A673 (cell line): ENCODE measurements at regions not wholly inside any gene's neighbourhood (a gene's known extent, or its start where the extent isn't known, plus 50 kb on each side); places are given as distances from the start of the nearest gene placed in this dataset.

Experiments
- EZH2 ChIP-seq: fragments of 200-600 bp; sonication (generic); IDR thresholded peaks from 2 replicates; pipeline ENCODE4 v1.6.1; 2017; ENCODE audit warnings: borderline replicate concordance, low read depth, mild to moderate bottlenecking, mixed read lengths, antibody characterized with exemption, low read length; ENCODE audit not compliant: poor library complexity, severe bottlenecking
- TF ChIP-seq, protein P1 (sequence below): fragments of 300-800, 200-600 bp; sonication (generic); conservative IDR thresholded peaks from 2 replicates; pipeline ENCODE4 v1.5.1; 2017; ENCODE audit warnings: low read depth, mild to moderate bottlenecking, antibody characterized with exemption, low read length, moderate library complexity, mixed read lengths

- no peak for TF ChIP-seq EZH2
- TF ChIP-seq, protein P1, sequence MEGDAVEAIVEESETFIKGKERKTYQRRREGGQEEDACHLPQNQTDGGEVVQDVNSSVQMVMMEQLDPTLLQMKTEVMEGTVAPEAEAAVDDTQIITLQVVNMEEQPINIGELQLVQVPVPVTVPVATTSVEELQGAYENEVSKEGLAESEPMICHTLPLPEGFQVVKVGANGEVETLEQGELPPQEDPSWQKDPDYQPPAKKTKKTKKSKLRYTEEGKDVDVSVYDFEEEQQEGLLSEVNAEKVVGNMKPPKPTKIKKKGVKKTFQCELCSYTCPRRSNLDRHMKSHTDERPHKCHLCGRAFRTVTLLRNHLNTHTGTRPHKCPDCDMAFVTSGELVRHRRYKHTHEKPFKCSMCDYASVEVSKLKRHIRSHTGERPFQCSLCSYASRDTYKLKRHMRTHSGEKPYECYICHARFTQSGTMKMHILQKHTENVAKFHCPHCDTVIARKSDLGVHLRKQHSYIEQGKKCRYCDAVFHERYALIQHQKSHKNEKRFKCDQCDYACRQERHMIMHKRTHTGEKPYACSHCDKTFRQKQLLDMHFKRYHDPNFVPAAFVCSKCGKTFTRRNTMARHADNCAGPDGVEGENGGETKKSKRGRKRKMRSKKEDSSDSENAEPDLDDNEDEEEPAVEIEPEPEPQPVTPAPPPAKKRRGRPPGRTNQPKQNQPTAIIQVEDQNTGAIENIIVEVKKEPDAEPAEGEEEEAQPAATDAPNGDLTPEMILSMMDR: no peak
Observed at GRCh38 chr16:82400046-82400445, 226.7 kb upstream of the CDH13 start.
